ENCODE measurements at regions not wholly inside any gene's neighbourhood (a gene's known extent, or its start where the extent isn't known, plus 50 kb on each side); places are given as distances from the start of the nearest gene placed in this dataset.

GRCh38 chr10:110376021-110376766 is 71.5 kb upstream of the SMNDC1 start (continued):
- TF ChIP-seq RREB1 (CRISPR knock-in tag; IDR thresholded peaks at IDR 0.05) (no peak), E2F6 (IDR thresholded peaks at IDR 0.05; ENCODE audit: borderline replicate concordance in 1 of 2, extremely low read depth in 1 of 2, insufficient read depth in 1 of 2, insufficient read length in 1 of 2, low read depth in 1 of 2, low read length in 1 of 2, poor library complexity in 1 of 2, severe bottlenecking in 1 of 2) (no peak), ARID4B (CRISPR knock-in tag; IDR thresholded peaks at IDR 0.05) (no peak), CHAMP1 (IDR thresholded peaks at IDR 0.05) (no peak), GATAD2A (IDR thresholded peaks at IDR 0.05) (no peak), CSDE1 (IDR thresholded peaks at IDR 0.05) (no peak), ELF1 (tag; IDR thresholded peaks at IDR 0.05) (peak; percentile 29; the same call in 1 of the 2 replicates), ZKSCAN1 (IDR thresholded peaks at IDR 0.05; ENCODE audit: low read depth, low read length) (no peak), THRAP3 (IDR thresholded peaks at IDR 0.05; ENCODE audit: borderline replicate concordance) (no peak), NR3C1 (CRISPR knock-in tag; IDR thresholded peaks at IDR 0.05) (no peak), KDM1A (IDR thresholded peaks at IDR 0.05) (no peak), JUN (IDR thresholded peaks at IDR 0.05; ENCODE audit: borderline replicate concordance, low read depth, low read length) (no peak), JUN (CRISPR knock-in tag; IDR thresholded peaks at IDR 0.05; ENCODE audit: borderline replicate concordance) (no peak), ZNF263 (CRISPR knock-in tag; IDR thresholded peaks at IDR 0.05; ENCODE audit: borderline replicate concordance) (peak; percentile 66; the same call in 1 of the 2 replicates)

All from K562 (cell line).